ENCODE measurements at regions not wholly inside any gene's neighbourhood (a gene's known extent, or its start where the extent isn't known, plus 50 kb on each side); places are given as distances from the start of the nearest gene placed in this dataset.

DNA sequence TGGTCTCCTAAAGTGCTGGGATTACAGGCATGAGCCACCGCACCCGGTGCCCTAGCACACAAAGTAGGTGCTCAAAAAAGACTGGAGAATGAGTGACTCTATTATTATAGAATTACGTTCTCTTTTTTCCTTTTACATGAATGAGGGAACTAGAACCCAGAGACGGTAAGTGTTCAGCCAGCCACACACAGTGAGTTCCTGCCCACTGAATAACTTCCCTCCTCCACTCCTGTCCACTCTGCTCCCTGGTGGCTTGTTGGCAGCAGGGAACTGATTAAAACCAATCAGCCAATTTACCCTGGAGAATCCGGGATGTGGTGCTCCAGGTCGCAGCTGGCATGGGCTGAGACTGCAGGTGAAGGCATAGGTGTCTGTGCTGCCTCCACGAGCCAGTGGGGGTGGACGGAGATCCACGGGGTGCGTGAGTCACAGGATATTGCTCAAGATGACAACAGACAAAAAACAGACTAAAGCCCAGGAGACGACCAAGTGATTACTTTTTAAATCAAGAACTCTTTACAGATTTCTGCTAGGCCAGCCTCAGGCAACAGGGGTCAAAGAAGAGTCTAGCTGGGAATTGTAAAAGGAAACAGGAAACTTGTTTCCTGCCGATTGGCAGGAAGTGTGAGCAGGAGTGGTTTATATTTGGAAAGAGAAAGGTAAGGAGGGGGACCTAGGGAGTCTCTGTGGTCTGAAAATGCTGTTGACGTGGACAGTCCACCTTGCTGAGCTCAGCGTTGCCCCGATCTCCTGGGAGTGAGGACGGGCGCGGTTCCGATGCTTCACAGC lies 95.2 kb upstream of the TP53I11 start:
- no peak overlapping the region for H3K4me3 ChIP-seq (ENCODE audit: low read depth, low read length)
- TF ChIP-seq, protein P1, sequence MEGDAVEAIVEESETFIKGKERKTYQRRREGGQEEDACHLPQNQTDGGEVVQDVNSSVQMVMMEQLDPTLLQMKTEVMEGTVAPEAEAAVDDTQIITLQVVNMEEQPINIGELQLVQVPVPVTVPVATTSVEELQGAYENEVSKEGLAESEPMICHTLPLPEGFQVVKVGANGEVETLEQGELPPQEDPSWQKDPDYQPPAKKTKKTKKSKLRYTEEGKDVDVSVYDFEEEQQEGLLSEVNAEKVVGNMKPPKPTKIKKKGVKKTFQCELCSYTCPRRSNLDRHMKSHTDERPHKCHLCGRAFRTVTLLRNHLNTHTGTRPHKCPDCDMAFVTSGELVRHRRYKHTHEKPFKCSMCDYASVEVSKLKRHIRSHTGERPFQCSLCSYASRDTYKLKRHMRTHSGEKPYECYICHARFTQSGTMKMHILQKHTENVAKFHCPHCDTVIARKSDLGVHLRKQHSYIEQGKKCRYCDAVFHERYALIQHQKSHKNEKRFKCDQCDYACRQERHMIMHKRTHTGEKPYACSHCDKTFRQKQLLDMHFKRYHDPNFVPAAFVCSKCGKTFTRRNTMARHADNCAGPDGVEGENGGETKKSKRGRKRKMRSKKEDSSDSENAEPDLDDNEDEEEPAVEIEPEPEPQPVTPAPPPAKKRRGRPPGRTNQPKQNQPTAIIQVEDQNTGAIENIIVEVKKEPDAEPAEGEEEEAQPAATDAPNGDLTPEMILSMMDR (IDR thresholded peaks at IDR 0.05; ENCODE audit: low read depth, low read length, missing control alignments): no peak
- DNase-seq (ENCODE audit: low read depth): no peak

DNA sequence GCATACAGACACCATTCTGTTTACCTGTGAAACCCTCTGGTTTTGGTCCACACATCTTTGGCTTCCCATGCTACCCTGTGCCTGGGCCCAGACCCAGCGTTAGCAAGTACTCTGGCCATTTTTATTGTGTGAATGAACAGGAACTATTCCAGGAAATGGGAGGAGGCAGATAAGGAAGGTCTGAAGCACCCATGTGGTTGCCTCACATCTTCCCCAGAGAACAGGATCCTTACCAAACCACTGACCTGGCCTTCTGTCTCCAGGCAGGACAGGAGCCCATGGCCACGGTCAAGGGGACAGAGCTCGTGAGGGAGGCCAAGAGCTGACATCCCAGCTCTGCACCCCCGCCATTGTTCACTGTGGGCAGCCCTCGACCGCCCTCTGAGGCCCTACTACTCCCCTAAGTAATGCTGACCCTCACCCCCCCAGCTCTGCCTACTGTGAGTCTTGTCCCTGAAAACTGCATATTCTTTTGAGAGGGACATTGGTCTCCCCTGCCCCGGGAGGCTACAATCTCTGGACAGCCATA lies 97.7 kb upstream of the TP53I11 start:
- H3K4me3 ChIP-seq (ENCODE audit: low read depth, low read length): no peak overlapping the region
- DNase-seq (ENCODE audit: low read depth): no peak
- TF ChIP-seq, protein P1 (IDR thresholded peaks at IDR 0.05; ENCODE audit: low read depth, low read length, missing control alignments): no peak

- TF ChIP-seq, protein P1 (IDR thresholded peaks at IDR 0.05; ENCODE audit: low read depth, low read length, missing control alignments): no peak
- no peak overlapping the region for H3K4me3 ChIP-seq (ENCODE audit: low read depth, low read length)
- no peak for DNase-seq (ENCODE audit: low read depth)
Observed at GRCh38 chr11:45048870-45049691, 97.4 kb upstream of the PRDM11 start.

DNA sequence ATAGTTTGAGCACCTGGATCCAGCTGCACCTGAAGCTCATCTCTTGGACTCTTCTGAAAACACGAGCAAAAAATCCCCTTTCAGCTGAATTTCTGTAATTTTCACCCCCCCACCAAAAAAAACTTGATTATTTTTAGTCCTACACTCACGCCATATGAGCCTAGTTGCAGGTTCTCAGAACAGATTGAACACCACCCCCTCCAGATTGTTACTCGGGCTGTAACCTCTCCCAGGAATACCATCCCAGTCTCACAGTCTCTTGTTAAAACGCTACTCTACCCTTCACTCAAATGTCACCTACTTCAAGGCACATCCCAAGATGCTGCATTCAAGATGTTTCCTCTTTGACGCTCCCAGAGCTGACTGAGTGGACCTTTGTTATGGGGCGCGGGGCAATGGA lies 96.3 kb upstream of the PRDM11 start:
- no peak for DNase-seq (ENCODE audit: low read depth)
- H3K4me3 ChIP-seq (ENCODE audit: low read depth, low read length): no peak overlapping the region
- TF ChIP-seq, protein P1 (IDR thresholded peaks at IDR 0.05; ENCODE audit: low read depth, low read length, missing control alignments): no peak

- DNase-seq (ENCODE audit: low read depth): no peak
- H3K4me3 ChIP-seq (ENCODE audit: low read depth, low read length): no peak overlapping the region
- TF ChIP-seq, protein P1 (IDR thresholded peaks at IDR 0.05; ENCODE audit: low read depth, low read length, missing control alignments): no peak
Observed at GRCh38 chr11:45051621-45052020, 94.8 kb upstream of the PRDM11 start.

DNA sequence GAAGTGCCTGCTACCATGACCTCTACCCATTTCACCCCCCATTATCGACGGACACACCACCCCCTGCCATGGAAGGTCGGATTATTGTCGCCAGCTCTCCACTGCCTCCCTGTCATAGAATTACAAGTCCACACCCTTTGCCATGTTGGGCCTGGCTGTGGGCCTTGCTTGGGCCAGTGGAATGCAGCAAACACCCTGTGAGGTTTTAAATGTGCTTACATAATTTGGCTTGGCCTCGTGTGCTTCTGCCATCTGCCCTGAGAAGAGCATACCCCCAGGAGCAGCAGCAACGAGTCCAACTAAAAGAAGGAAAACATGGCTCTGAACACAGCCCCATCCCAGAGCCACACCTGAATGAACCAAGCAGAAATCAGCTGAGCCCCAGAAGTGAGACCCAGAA lies 94.1 kb upstream of the PRDM11 start:
- TF ChIP-seq, protein P1 (IDR thresholded peaks at IDR 0.05; ENCODE audit: low read depth, low read length, missing control alignments): no peak
- no peak overlapping the region for H3K4me3 ChIP-seq (ENCODE audit: low read depth, low read length)
- DNase-seq (ENCODE audit: low read depth): no peak
